CD4-positive, alpha-beta T cell treated with Interleukin-15 for 1 hour (primary cell): ENCODE measurements at regions not wholly inside any gene's neighbourhood (a gene's known extent, or its start where the extent isn't known, plus 50 kb on each side); places are given as distances from the start of the nearest gene placed in this dataset.
"Not testable (repeated sequence)": the region's sequence is repeated elsewhere in the genome, so short reads cannot be mapped to it uniquely, and the experiment has no call there.

Experiments
- DNase-seq: peaks from one replicate; pipeline ENCODE4 v3.0.0-alpha.2; 2020

- DNase-seq, result no peak
These were observed 198.3 kb upstream of the B3GAT1 start for GRCh38 chr11:134610116-134610910.

- no peak for DNase-seq
These were observed 197.5 kb upstream of the B3GAT1 start for GRCh38 chr11:134609361-134610115.

- no peak for DNase-seq
These were observed 196.1 kb upstream of the B3GAT1 start for GRCh38 chr11:134607963-134608750.

GRCh38 chr11:134606251-134606650 is 194.2 kb upstream of the B3GAT1 start:
- DNase-seq, result no peak

GRCh38 chr11:134604886-134605285 is 192.8 kb upstream of the B3GAT1 start:
- no peak for DNase-seq

GRCh38 chr11:134599299-134599771 is 187.3 kb upstream of the B3GAT1 start:
- DNase-seq, result no peak

GRCh38 chr11:134598368-134598767 is 186.3 kb upstream of the B3GAT1 start:
- DNase-seq, result no peak

GRCh38 chr11:134597452-134597851 is 185.4 kb upstream of the B3GAT1 start:
- DNase-seq, result no peak

- no peak for DNase-seq
These were observed 184.4 kb upstream of the B3GAT1 start for GRCh38 chr11:134596404-134596803.

GRCh38 chr11:134592391-134592990 is 180.4 kb upstream of the B3GAT1 start:
- no peak for DNase-seq

GRCh38 chr11:134591338-134591737 is 179.3 kb upstream of the B3GAT1 start:
- DNase-seq, result no peak

GRCh38 chr11:134589129-134589528 is 177.1 kb upstream of the B3GAT1 start:
- DNase-seq, result no peak

- not testable (repeated sequence) for DNase-seq
These were observed 176.5 kb upstream of the B3GAT1 start for GRCh38 chr11:134588460-134589110.

GRCh38 chr11:134587345-134587744 is 175.3 kb upstream of the B3GAT1 start:
- no peak for DNase-seq

- DNase-seq, result no peak
These were observed 174.7 kb upstream of the B3GAT1 start for GRCh38 chr11:134586726-134587125.

GRCh38 chr11:134585666-134586610 is 173.9 kb upstream of the B3GAT1 start:
- no peak for DNase-seq

- no peak for DNase-seq
These were observed 172.8 kb upstream of the B3GAT1 start for GRCh38 chr11:134584706-134585445.

- no peak for DNase-seq
These were observed 172.0 kb upstream of the B3GAT1 start for GRCh38 chr11:134584001-134584561.

- no peak for DNase-seq
These were observed 171.5 kb upstream of the B3GAT1 start for GRCh38 chr11:134583397-134583990.

- DNase-seq, result no peak
These were observed 170.7 kb upstream of the B3GAT1 start for GRCh38 chr11:134582770-134583095.
